H1 (cell line): ENCODE measurements at regions not wholly inside any gene's neighbourhood (a gene's known extent, or its start where the extent isn't known, plus 50 kb on each side); places are given as distances from the start of the nearest gene placed in this dataset.

Source experiments
- CBX8 ChIP-seq: fragments of 300-800, 300-1000 bp; sonication (generic); IDR thresholded peaks from 2 replicates; pipeline ENCODE4 v1.7.1; 2016; ENCODE audit warnings: low read depth, low read length, borderline replicate concordance
- KDM4A ChIP-seq: IDR thresholded peaks from one replicate; pipeline ENCODE4 v1.7.1; 2012; ENCODE audit warnings: low read depth, mild to moderate bottlenecking, moderate library complexity, low read length, inconsistent platforms; ENCODE audit not compliant: severe bottlenecking
- MAFK ChIP-seq: IDR thresholded peaks from 2 replicates; pipeline ENCODE4 v1.6.1; 2012; ENCODE audit warnings: low read depth, mild to moderate bottlenecking, improper control_type of control experiment, low read length
- RFX5 ChIP-seq: IDR thresholded peaks from 2 replicates; pipeline ENCODE4 v1.6.1; 2011; ENCODE audit warnings: low read depth, low read length, improper control_type of control experiment, borderline replicate concordance
- TF ChIP-seq, protein P1 (sequence below), 3 experiments: IDR thresholded peaks; 1 replicate in 2 of 3; 2 replicates in 1 of 3; pipeline versions ENCODE4 v1.5.1 to v1.6.1; 2011; ENCODE audit warnings: low read length in 3 of 3, mild to moderate bottlenecking in 3 of 3, inconsistent platforms in 2 of 3, low read depth in 1 of 3, moderate library complexity in 1 of 3; ENCODE audit not compliant: insufficient read depth in 1 of 3; ENCODE audit errors: control extremely low read depth in 1 of 3

DNA sequence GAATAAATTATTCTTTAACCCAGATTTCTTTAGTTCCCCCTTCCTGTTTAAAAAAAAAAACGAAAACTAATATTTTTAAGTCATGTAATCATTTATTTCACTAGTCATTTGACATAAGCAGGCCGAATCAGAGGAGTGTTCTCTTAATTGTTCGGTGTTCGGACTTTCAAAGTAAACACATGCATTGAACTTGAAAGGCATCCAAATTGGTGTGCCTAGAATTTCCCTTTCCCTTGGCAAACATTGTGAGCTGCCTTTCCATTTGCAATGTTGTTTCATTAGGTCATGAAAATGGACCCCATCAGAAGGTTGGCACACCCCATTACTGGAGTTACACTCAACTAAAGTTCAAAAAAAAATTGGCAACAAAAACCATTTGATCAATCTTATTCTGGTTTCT lies 283.0 kb upstream of the MARCKS start (continued):
- no peak for TF ChIP-seq MAFK
- no peak for TF ChIP-seq CBX8
- no peak for TF ChIP-seq RFX5
- TF ChIP-seq, protein P1, sequence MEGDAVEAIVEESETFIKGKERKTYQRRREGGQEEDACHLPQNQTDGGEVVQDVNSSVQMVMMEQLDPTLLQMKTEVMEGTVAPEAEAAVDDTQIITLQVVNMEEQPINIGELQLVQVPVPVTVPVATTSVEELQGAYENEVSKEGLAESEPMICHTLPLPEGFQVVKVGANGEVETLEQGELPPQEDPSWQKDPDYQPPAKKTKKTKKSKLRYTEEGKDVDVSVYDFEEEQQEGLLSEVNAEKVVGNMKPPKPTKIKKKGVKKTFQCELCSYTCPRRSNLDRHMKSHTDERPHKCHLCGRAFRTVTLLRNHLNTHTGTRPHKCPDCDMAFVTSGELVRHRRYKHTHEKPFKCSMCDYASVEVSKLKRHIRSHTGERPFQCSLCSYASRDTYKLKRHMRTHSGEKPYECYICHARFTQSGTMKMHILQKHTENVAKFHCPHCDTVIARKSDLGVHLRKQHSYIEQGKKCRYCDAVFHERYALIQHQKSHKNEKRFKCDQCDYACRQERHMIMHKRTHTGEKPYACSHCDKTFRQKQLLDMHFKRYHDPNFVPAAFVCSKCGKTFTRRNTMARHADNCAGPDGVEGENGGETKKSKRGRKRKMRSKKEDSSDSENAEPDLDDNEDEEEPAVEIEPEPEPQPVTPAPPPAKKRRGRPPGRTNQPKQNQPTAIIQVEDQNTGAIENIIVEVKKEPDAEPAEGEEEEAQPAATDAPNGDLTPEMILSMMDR (IDR thresholded peaks at IDR 0.05; ENCODE audit: control extremely low read depth in 1 of 3, insufficient read depth in 1 of 3, low read depth in 1 of 3, low read length in 3 of 3) = no peak
- no peak for TF ChIP-seq KDM4A
